Esophagus muscularis mucosa (tissue), 4 donors: ENCODE measurements at regions not wholly inside any gene's neighbourhood (a gene's known extent, or its start where the extent isn't known, plus 50 kb on each side); places are given as distances from the start of the nearest gene placed in this dataset.

Experiments used
- DNase-seq: peaks from one replicate; pipeline ENCODE4 v3.0.0-alpha.2; 2017; ENCODE audit errors: extremely low spot score
- H3K27ac ChIP-seq, 4 donors: fragments of 200-600 bp; sonication (generic); replicated peaks in 1 of 4; 1 replicate in 3 of 4; 2 replicates in 1 of 4; pipeline ENCODE4 v1.5.1; 2016 to 2019; ENCODE audit warnings: mild to moderate bottlenecking in 1 of 4
- H3K27me3 ChIP-seq, 4 donors: fragments of 200-600 bp; sonication (generic); one replicate each; pipeline versions ENCODE4 v1.5.1 to v1.6.0; 2016 to 2019
- H3K36me3 ChIP-seq, 4 donors: fragments of 200-600 bp; sonication (generic); one replicate each; pipeline ENCODE4 v1.5.1; 2016 to 2019
- H3K4me1 ChIP-seq, 4 donors: fragments of 200-600 bp; sonication (generic); one replicate each; pipeline ENCODE4 v1.5.1; 2016 to 2019
- H3K4me3 ChIP-seq, 4 donors: fragments of 200-600 bp; sonication (generic); 1 replicate in 2 of 4; 2 replicates in 2 of 4; pipeline ENCODE4 v1.5.1; 2016 to 2019; ENCODE audit warnings: mild to moderate bottlenecking in 4 of 4, moderate library complexity in 1 of 4
- H3K9me3 ChIP-seq, 4 donors: fragments of 200-600 bp; sonication (generic); 1 replicate in 3 of 4; 2 replicates in 1 of 4; pipeline ENCODE4 v1.5.1; 2016 to 2019
- CTCF ChIP-seq, 3 experiments: fragments of 200-600 bp in 2 of 3; fragments of 450-650 bp in 1 of 3; sonication (generic) in 2 of 3; IDR thresholded peaks; one replicate each; pipeline ENCODE4 v1.5.1; 2017 to 2019; ENCODE audit warnings: antibody characterized with exemption in 3 of 3, mild to moderate bottlenecking in 2 of 3, moderate library complexity in 1 of 3
- EP300 ChIP-seq: sonication (generic); formaldehyde crosslinking; IDR thresholded peaks from one replicate; pipeline ENCODE4 v1.6.1; 2017; ENCODE audit warnings: antibody characterized with exemption
- POLR2A ChIP-seq: fragments of 450-650 bp; IDR thresholded peaks from one replicate; pipeline ENCODE4 v1.6.1; 2017; ENCODE audit warnings: antibody characterized with exemption, moderate library complexity, mild to moderate bottlenecking, low read depth
- POLR2AphosphoS5 ChIP-seq, 2 donors: sonication (generic); formaldehyde crosslinking; IDR thresholded peaks; one replicate each; pipeline ENCODE4 v1.6.1; 2017; ENCODE audit warnings: antibody characterized with exemption in 2 of 2
- WGBS: methylation state at CpG from one replicate; pipeline ENCODE4 v1.1.5; 2018; 5-methylcytosine and 5-hydroxymethylcytosine counted together
- intact Hi-C: fragments of 100-400 bp; cut with DNase I; formaldehyde crosslinking; loops from one replicate; pipeline ENCODE4 v1.15.1; 2023

- no peak for TF ChIP-seq POLR2A
- no peak for TF ChIP-seq CTCF (IDR thresholded peaks at IDR 0.05)
- no peak for TF ChIP-seq POLR2AphosphoS5 (IDR thresholded peaks at IDR 0.05)
- no peak for TF ChIP-seq EP300
- no peaks in the 10 kb centered on the region for H3K27me3 ChIP-seq
- H3K4me1 ChIP-seq: no peaks in the 10 kb centered on the region
- no peak for DNase-seq
- H3K9me3 ChIP-seq: no peaks in the 10 kb centered on the region
- H3K27ac ChIP-seq: no peak overlapping the region
- intact Hi-C loops: no loop called here
- WGBS: 79% methylated on average over 7 of the region's 7 CpGs
- H3K36me3 ChIP-seq: no peaks in the 10 kb centered on the region
- no peak overlapping the region for H3K4me3 ChIP-seq
Measured at GRCh38 chr18:6659963-6660725, 69.4 kb upstream of the ARHGAP28 start.

- no peaks in the 10 kb centered on the region for H3K36me3 ChIP-seq
- WGBS: 71% methylated on average over 4 of the region's 4 CpGs
- no peak overlapping the region for H3K4me3 ChIP-seq
Measured at GRCh38 chr18:6661692-6662415, 67.7 kb upstream of the ARHGAP28 start.

GRCh38 chr18:6666012-6666685 lies 63.4 kb upstream of the ARHGAP28 start:
- no peaks in the 10 kb centered on the region for H3K36me3 ChIP-seq
- H3K27ac ChIP-seq: no peak overlapping the region
- no peaks in the 10 kb centered on the region for H3K27me3 ChIP-seq
- H3K9me3 ChIP-seq: no peaks in the 10 kb centered on the region
- no peak for TF ChIP-seq POLR2AphosphoS5 (IDR thresholded peaks at IDR 0.05)
- no peak for TF ChIP-seq CTCF (IDR thresholded peaks at IDR 0.05)
- no peak for TF ChIP-seq EP300
- TF ChIP-seq POLR2A: no peak
- WGBS: 61% methylated on average over 3 of the region's 3 CpGs
- no peak overlapping the region for H3K4me3 ChIP-seq
- no peaks in the 10 kb centered on the region for H3K4me1 ChIP-seq
- DNase-seq: no peak
- intact Hi-C loops: no loop called here

More at GRCh38 chr18:6661692-6662415, 67.7 kb upstream of the ARHGAP28 start:
- no peak for DNase-seq
- Histone ChIP-seq H3K4me1 (no peaks in the 10 kb centered on the region), H3K27ac (no peak overlapping the region), H3K9me3 (no peaks in the 10 kb centered on the region), H3K27me3 (no peaks in the 10 kb centered on the region)
- intact Hi-C loops: no loop called here
- no peak for TF ChIP-seq POLR2A
- TF ChIP-seq CTCF (IDR thresholded peaks at IDR 0.05): no peak
- TF ChIP-seq EP300: no peak

GRCh38 chr18:6668836-6669235 lies 60.7 kb upstream of the ARHGAP28 start:
- WGBS: 83% methylated on average over 1 of the region's 1 CpG
- no peaks in the 10 kb centered on the region for H3K27me3 ChIP-seq
- intact Hi-C loops: no loop called here
- H3K9me3 ChIP-seq: no peaks in the 10 kb centered on the region
- H3K36me3 ChIP-seq: no peaks in the 10 kb centered on the region
- H3K4me1 ChIP-seq: no peaks in the 10 kb centered on the region
- no peak overlapping the region for H3K27ac ChIP-seq
- DNase-seq: no peak
- TF ChIP-seq POLR2A (no peak), EP300 (no peak), CTCF (IDR thresholded peaks at IDR 0.05) (no peak), POLR2AphosphoS5 (IDR thresholded peaks at IDR 0.05) (no peak)
- no peak overlapping the region for H3K4me3 ChIP-seq
